BJ (cell line): ENCODE measurements at regions not wholly inside any gene's neighbourhood (a gene's known extent, or its start where the extent isn't known, plus 50 kb on each side); places are given as distances from the start of the nearest gene placed in this dataset.

Experiments
- CTCF ChIA-PET: fragments of 350-600 bp; formaldehyde crosslinking; extraction: SDS; loops from one replicate; lab custom pipeline; 2021; ENCODE audit warnings: antibody characterized with exemption, inconsistent platforms; lab: Yijun Ruan, JAX
- POLR2A ChIA-PET: fragments of 300-600 bp; sonication (Branson Sonifier 250); formaldehyde crosslinking; extraction: SDS; loops from one replicate; lab custom pipeline; 2021; ENCODE audit warnings: antibody characterized with exemption; lab: Charles Lee
- DNase-seq: peaks from one replicate; pipeline ENCODE4 v3.0.0-alpha.2; 2011; ENCODE audit warnings: low read depth
- H3K27me3 ChIP-seq: 2 replicates; pipeline ENCODE4 v1.6.0; 2011; ENCODE audit warnings: low read length; ENCODE audit not compliant: control insufficient read depth, insufficient read depth
- H3K36me3 ChIP-seq: 2 replicates; pipeline ENCODE4 v1.5.1; 2011; ENCODE audit warnings: low read length; ENCODE audit not compliant: control insufficient read depth, insufficient read depth
- H3K4me3 ChIP-seq: 2 replicates; pipeline ENCODE4 v1.5.1; 2011; ENCODE audit warnings: low read depth, mild to moderate bottlenecking, control low read depth, low read length
- CTCF ChIP-seq: IDR thresholded peaks from 2 replicates; pipeline ENCODE4 v1.5.1; 2011; ENCODE audit warnings: low read depth, mild to moderate bottlenecking, control low read depth, inconsistent platforms, low read length, moderate library complexity; ENCODE audit not compliant: insufficient read depth

- no peak for DNase-seq
- no peak for TF ChIP-seq CTCF
- Histone ChIP-seq H3K36me3 (no peaks in the 10 kb centered on the region), H3K4me3 (no peak overlapping the region), H3K27me3 (no peaks in the 10 kb centered on the region)
- POLR2A ChIA-PET: no interaction called here
- CTCF ChIA-PET: no interaction called here
Measured at GRCh38 chr10:121199081-121199480, 347.9 kb downstream of the WDR11 start.

- no peak overlapping the region for H3K4me3 ChIP-seq
- TF ChIP-seq CTCF: no peak
- no peak for DNase-seq
- no peaks in the 10 kb centered on the region for H3K27me3 ChIP-seq
- no peaks in the 10 kb centered on the region for H3K36me3 ChIP-seq
- ChIA-PET POLR2A (no interaction called here), CTCF (no interaction called here)
Measured at GRCh38 chr10:121205625-121206024, 354.5 kb downstream of the WDR11 start.

DNA sequence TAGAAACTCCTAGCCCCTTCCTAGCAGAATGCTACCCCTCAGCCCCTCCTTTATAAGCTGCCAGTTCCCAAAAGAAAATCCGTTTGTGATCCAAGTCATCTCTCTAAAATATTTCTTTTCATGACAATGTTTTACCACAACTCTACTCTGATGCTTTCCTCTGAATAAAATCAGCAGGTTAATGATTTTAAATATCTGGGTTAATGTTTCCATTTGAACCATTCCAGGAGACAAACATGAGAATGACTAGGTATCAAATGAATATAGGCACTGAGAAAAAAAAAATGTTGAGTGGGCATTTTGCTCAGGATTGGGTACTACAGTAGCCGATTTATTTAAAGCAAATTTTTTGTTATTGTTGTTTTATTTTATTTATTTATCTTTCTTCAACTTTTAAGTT lies 360.3 kb downstream of the WDR11 start:
- no peak overlapping the region for H3K4me3 ChIP-seq
- CTCF ChIA-PET: no interaction called here
- POLR2A ChIA-PET: no interaction called here

DNA sequence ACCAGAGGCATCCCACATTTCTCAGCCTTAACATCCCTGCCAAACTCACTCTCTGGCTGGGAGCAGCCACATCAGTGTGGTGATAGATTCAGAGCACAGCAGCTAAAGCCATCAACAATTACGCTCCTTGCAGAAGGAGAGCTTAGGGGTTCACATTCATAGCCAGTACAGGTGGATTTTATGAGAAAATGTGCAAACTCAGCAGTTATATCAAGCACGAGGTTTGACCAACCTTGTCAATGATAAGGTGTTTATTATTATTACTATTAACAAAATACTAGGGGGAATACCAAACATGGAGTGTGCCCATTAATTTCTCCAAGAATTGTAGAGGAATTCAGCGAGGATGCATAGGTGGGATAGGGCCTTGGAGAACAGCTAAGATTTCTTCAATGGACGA lies 362.3 kb downstream of the WDR11 start:
- Histone ChIP-seq H3K27me3 (no peaks in the 10 kb centered on the region), H3K4me3 (no peak overlapping the region), H3K36me3 (no peaks in the 10 kb centered on the region)
- CTCF ChIA-PET: no interaction called here
- no peak for TF ChIP-seq CTCF
- POLR2A ChIA-PET: no interaction called here
- DNase-seq: no peak

More for the DNA sequence above, 360.3 kb downstream of the WDR11 start:
- Histone ChIP-seq H3K36me3 (no peaks in the 10 kb centered on the region), H3K27me3 (no peaks in the 10 kb centered on the region)
- TF ChIP-seq CTCF: no peak
- no peak for DNase-seq

DNA sequence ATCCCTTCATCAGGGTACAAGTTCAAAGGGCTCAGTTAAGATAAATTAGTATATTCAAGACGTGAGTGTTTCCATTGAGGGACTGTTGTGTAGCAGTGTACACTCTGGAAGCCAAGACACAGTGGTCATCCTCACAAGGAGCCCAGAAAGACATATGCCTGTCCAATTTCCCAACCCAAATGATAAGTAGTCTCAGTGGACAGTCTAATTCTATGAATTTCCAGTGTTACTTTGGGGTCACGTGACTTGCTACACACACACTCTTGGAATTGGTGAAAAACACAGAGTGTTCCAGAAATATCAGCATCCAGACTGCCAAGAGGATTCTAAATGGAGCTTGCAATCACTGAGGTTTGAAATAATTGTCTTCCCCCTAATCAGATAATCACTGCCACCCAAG lies 365.1 kb downstream of the WDR11 start:
- DNase-seq: no peak
- no peaks in the 10 kb centered on the region for H3K36me3 ChIP-seq
- POLR2A ChIA-PET: no interaction called here

More for the DNA sequence above, 365.1 kb downstream of the WDR11 start:
- no peak for TF ChIP-seq CTCF
- CTCF ChIA-PET: no interaction called here
- Histone ChIP-seq H3K4me3 (no peak overlapping the region), H3K27me3 (no peaks in the 10 kb centered on the region)
